ENCODE measurements at regions not wholly inside any gene's neighbourhood (a gene's known extent, or its start where the extent isn't known, plus 50 kb on each side); places are given as distances from the start of the nearest gene placed in this dataset.
"Not testable (repeated sequence)": the region's sequence is repeated elsewhere in the genome, so short reads cannot be mapped to it uniquely, and the experiment has no call there.

GRCh38 chr5:84779186-84779585, 394.5 kb upstream of the EDIL3 start:
- no peaks in the 10 kb centered on the region for H3K9me3 ChIP-seq
- no peaks in the 10 kb centered on the region for H3K36me3 ChIP-seq
- TF ChIP-seq CTCF (IDR thresholded peaks at IDR 0.05) (no peak), EP300 (IDR thresholded peaks at IDR 0.05) (no peak), POLR2A (IDR thresholded peaks at IDR 0.05) (no peak), POLR2AphosphoS5 (IDR thresholded peaks at IDR 0.05) (no peak)
- no peaks in the 10 kb centered on the region for H3K27me3 ChIP-seq
- 75 to 89% methylated on average over 2 of the region's 2 CpGs for WGBS, 2 donors
- H3K4me3 ChIP-seq = no peak overlapping the region
- no peak for DNase-seq
- intact Hi-C loops (cut with DNase I) = no loop called here
- H3K27ac ChIP-seq = no peak overlapping the region
- H3K4me1 ChIP-seq = no peaks in the 10 kb centered on the region

GRCh38 chr5:84764227-84764626, 379.5 kb upstream of the EDIL3 start:
- 75 to 77% methylated on average over 4 of the region's 4 CpGs for WGBS, 2 donors
- Histone ChIP-seq H3K9me3 (no peaks in the 10 kb centered on the region), H3K4me1 (no peaks in the 10 kb centered on the region), H3K27me3 (no peaks in the 10 kb centered on the region), H3K27ac (no peak overlapping the region), H3K4me3 (no peak overlapping the region), H3K36me3 (no peaks in the 10 kb centered on the region)
- no peak for TF ChIP-seq EP300 (IDR thresholded peaks at IDR 0.05)
- no peak for TF ChIP-seq CTCF (IDR thresholded peaks at IDR 0.05)
- no peak for TF ChIP-seq POLR2AphosphoS5 (IDR thresholded peaks at IDR 0.05)
- no peak for TF ChIP-seq POLR2A (IDR thresholded peaks at IDR 0.05)
- intact Hi-C loops (cut with DNase I) = no loop called here
- DNase-seq = no peak

- H3K9me3 ChIP-seq = no peaks in the 10 kb centered on the region
- H3K27me3 ChIP-seq = no peaks in the 10 kb centered on the region
- intact Hi-C loops (cut with DNase I) = no loop called here
- TF ChIP-seq POLR2AphosphoS5 (IDR thresholded peaks at IDR 0.05) = no peak
- TF ChIP-seq CTCF (IDR thresholded peaks at IDR 0.05) = no peak
- no peak for TF ChIP-seq POLR2A (IDR thresholded peaks at IDR 0.05)
- no peak for TF ChIP-seq EP300 (IDR thresholded peaks at IDR 0.05)
- H3K4me1 ChIP-seq = no peaks in the 10 kb centered on the region
- H3K27ac ChIP-seq = no peak overlapping the region
- 80 to 91% methylated on average over 1 of the region's 1 CpG for WGBS, 2 donors
- DNase-seq = no peak
- H3K36me3 ChIP-seq = no peaks in the 10 kb centered on the region
- no peak overlapping the region for H3K4me3 ChIP-seq
Measured at GRCh38 chr5:84758008-84758407, 373.3 kb upstream of the EDIL3 start.

GRCh38 chr5:84752780-84753179, 368.1 kb upstream of the EDIL3 start:
- intact Hi-C loops (cut with DNase I) = no loop called here
- TF ChIP-seq POLR2A (IDR thresholded peaks at IDR 0.05) (no peak), EP300 (IDR thresholded peaks at IDR 0.05) (no peak), POLR2AphosphoS5 (IDR thresholded peaks at IDR 0.05) (no peak), CTCF (IDR thresholded peaks at IDR 0.05) (no peak)
- DNase-seq = no peak

GRCh38 chr5:84748313-84748712, 363.6 kb upstream of the EDIL3 start:
- TF ChIP-seq POLR2A (IDR thresholded peaks at IDR 0.05) (no peak), POLR2AphosphoS5 (IDR thresholded peaks at IDR 0.05) (no peak), CTCF (IDR thresholded peaks at IDR 0.05) (no peak), EP300 (IDR thresholded peaks at IDR 0.05) (no peak)
- Histone ChIP-seq H3K27me3 (no peaks in the 10 kb centered on the region), H3K4me3 (no peak overlapping the region), H3K9me3 (no peaks in the 10 kb centered on the region), H3K27ac (no peak overlapping the region), H3K36me3 (no peaks in the 10 kb centered on the region), H3K4me1 (no peaks in the 10 kb centered on the region)
- WGBS, 2 donors = 47 to 91% methylated on average over 1 of the region's 1 CpG
- no peak for DNase-seq
- intact Hi-C loops (cut with DNase I) = no loop called here

More at GRCh38 chr5:84752780-84753179, 368.1 kb upstream of the EDIL3 start:
- Histone ChIP-seq H3K27me3 (no peaks in the 10 kb centered on the region), H3K36me3 (no peaks in the 10 kb centered on the region), H3K9me3 (no peaks in the 10 kb centered on the region), H3K4me3 (no peak overlapping the region), H3K4me1 (no peaks in the 10 kb centered on the region), H3K27ac (no peak overlapping the region)
- 20 to 70% methylated on average over 2 of the region's 2 CpGs for WGBS, 2 donors

- H3K4me1 ChIP-seq; H3K27me3 ChIP-seq; H3K36me3 ChIP-seq; H3K4me3 ChIP-seq; intact Hi-C loops (cut with DNase I); H3K27ac ChIP-seq; H3K9me3 ChIP-seq; DNase-seq: not testable (repeated sequence)
- 89 to 93% methylated on average over 2 of the region's 2 CpGs for WGBS, 2 donors
Measured at GRCh38 chr5:84746280-84746679, 361.6 kb upstream of the EDIL3 start.

Data from sigmoid colon (tissue), 6 donors.